ENCODE measurements at regions not wholly inside any gene's neighbourhood (a gene's known extent, or its start where the extent isn't known, plus 50 kb on each side); places are given as distances from the start of the nearest gene placed in this dataset.

- TF ChIP-seq CTCF (IDR thresholded peaks at IDR 0.05) (no peak), POLR2AphosphoS5 (IDR thresholded peaks at IDR 0.05) (no peak)
Measured at GRCh38 chr4:81272671-81273070, 57.6 kb upstream of the PRKG2 start.
